B cell (primary cell): ENCODE measurements at regions not wholly inside any gene's neighbourhood (a gene's known extent, or its start where the extent isn't known, plus 50 kb on each side); places are given as distances from the start of the nearest gene placed in this dataset.

ENCODE experiments used
- ATAC-seq: fragments of 200-7000 bp; cut with Tn5 transposase; one replicate; pipeline ENCODE4 v1.10.0; 2021; ENCODE audit warnings: low read depth, mild to moderate bottlenecking, moderate number of reproducible peaks, moderate library complexity
- CTCF ChIA-PET: fragments of 350-600 bp; sonication (Branson Sonifier 250); formaldehyde crosslinking; loops from one replicate; lab custom pipeline; 2021; ENCODE audit warnings: antibody characterized with exemption, inconsistent platforms; lab: Charles Lee
- POLR2A ChIA-PET: fragments of 350-600 bp; sonication (Branson Sonifier 250); formaldehyde crosslinking; loops from one replicate; lab custom pipeline; 2021; ENCODE audit warnings: antibody characterized with exemption; lab: Charles Lee
- DNase-seq: peaks from one replicate; pipeline ENCODE4 v3.0.0; 2013
- H2AFZ ChIP-seq: 2 replicates; pipeline ENCODE4 v1.6.1; 2012; ENCODE audit warnings: mild to moderate bottlenecking, low read depth, low read length; ENCODE audit not compliant: insufficient read depth, poor library complexity, severe bottlenecking
- H3K27ac ChIP-seq, 2 donors: 1 replicate in 1 of 2; 2 replicates in 1 of 2; pipeline ENCODE4 v1.5.1; 2012 to 2013; ENCODE audit warnings: low read length in 2 of 2, mild to moderate bottlenecking in 2 of 2, moderate library complexity in 1 of 2
- H3K27me3 ChIP-seq, 4 experiments: fragments of 200-600 bp in 1 of 4; sonication (generic) in 1 of 4; replicated peaks in 1 of 4; 1 replicate in 2 of 4; 2 replicates in 2 of 4; pipeline versions ENCODE4 v1.6.1 to v1.7.0; 2013 to 2016; ENCODE audit warnings: low read length in 3 of 4, mild to moderate bottlenecking in 2 of 4, mixed read lengths in 1 of 4, moderate library complexity in 1 of 4; ENCODE audit not compliant: insufficient read depth in 4 of 4, control insufficient read depth in 3 of 4; ENCODE audit errors: control extremely low read depth in 1 of 4
- H3K36me3 ChIP-seq, 2 experiments: replicated peaks in 1 of 2; 1 replicate in 1 of 2; 2 replicates in 1 of 2; pipeline versions ENCODE4 v1.6.1 to v1.7.1; 2013; ENCODE audit warnings: low read length in 1 of 2; ENCODE audit not compliant: insufficient read depth in 2 of 2, control insufficient read depth in 1 of 2; ENCODE audit errors: control extremely low read depth in 1 of 2, extremely low read depth in 1 of 2
- H3K4me1 ChIP-seq, 2 donors: fragments of 200-600 bp in 1 of 2; sonication (generic) in 1 of 2; 1 replicate in 1 of 2; 2 replicates in 1 of 2; pipeline versions ENCODE4 v1.5.1 to v1.6.1; 2013 to 2017; ENCODE audit warnings: low read length in 2 of 2; ENCODE audit not compliant: control insufficient read depth in 2 of 2, insufficient read depth in 2 of 2
- H3K4me2 ChIP-seq: replicated peaks from 2 replicates; pipeline ENCODE3; 2012; ENCODE audit warnings: mild to moderate bottlenecking, low read depth, low read length; ENCODE audit not compliant: poor library complexity, severe bottlenecking
- H3K4me3 ChIP-seq, 5 experiments: fragments of 200-600 bp in 1 of 5; sonication (generic) in 1 of 5; 1 replicate in 3 of 5; 2 replicates in 2 of 5; pipeline versions ENCODE4 v1.5.1 to v1.7.0; 2011 to 2016; ENCODE audit warnings: low read length in 4 of 5, mild to moderate bottlenecking in 4 of 5, low read depth in 2 of 5, control low read depth in 1 of 5, moderate library complexity in 1 of 5; ENCODE audit not compliant: insufficient read depth in 1 of 5; ENCODE audit errors: control extremely low read depth in 1 of 5, extremely low read depth in 1 of 5
- H3K79me2 ChIP-seq: fragments of 200-600 bp; sonication (generic); one replicate; pipeline ENCODE4 v1.6.0; 2016; ENCODE audit warnings: low read length; ENCODE audit not compliant: control insufficient read depth, insufficient read depth
- H3K9ac ChIP-seq: fragments of 200-600 bp; sonication (generic); 2 replicates; pipeline ENCODE4 v1.6.1; 2017; ENCODE audit warnings: mild to moderate bottlenecking, low read length, moderate library complexity
- H3K9me3 ChIP-seq, 3 donors: one replicate each; pipeline versions ENCODE4 v1.6.1 to v1.7.1; 2013; ENCODE audit warnings: low read length in 2 of 3; ENCODE audit not compliant: control insufficient read depth in 2 of 3, insufficient read depth in 1 of 3; ENCODE audit errors: control extremely low read depth in 1 of 3
- H4K20me1 ChIP-seq: 2 replicates; pipeline ENCODE4 v1.6.0; 2012; ENCODE audit warnings: mild to moderate bottlenecking, low read length; ENCODE audit not compliant: insufficient read depth, control insufficient read depth, poor library complexity, severe bottlenecking
- H3K27ac Mint-ChIP-seq: one replicate; pipeline ENCODE4 v1.8.0; 2021; ENCODE audit warnings: mixed read lengths
- H3K27me3 Mint-ChIP-seq: one replicate; pipeline ENCODE4 v1.8.0; 2021; ENCODE audit warnings: mixed read lengths
- H3K4me1 Mint-ChIP-seq: one replicate; pipeline ENCODE4 v1.8.0; 2021; ENCODE audit warnings: mixed read lengths
- H3K4me3 Mint-ChIP-seq: one replicate; pipeline ENCODE4 v1.8.0; 2021; ENCODE audit warnings: mixed read lengths
- H3K9me3 Mint-ChIP-seq: one replicate; pipeline ENCODE4 v1.8.0; 2022; ENCODE audit warnings: mixed read lengths; ENCODE audit not compliant: insufficient read depth
- EZH2 ChIP-seq: IDR thresholded peaks from 2 replicates; pipeline ENCODE4 v1.6.1; 2012; ENCODE audit warnings: borderline replicate concordance, low read depth, mild to moderate bottlenecking, moderate library complexity, low read length; ENCODE audit not compliant: insufficient read depth, poor library complexity, severe bottlenecking
- WGBS: methylation state at CpG from one replicate; pipeline ENCODE4 v1.1.5; 2013; ENCODE audit warnings: missing lambda C conversion rate; ENCODE audit not compliant: insufficient coverage; 5-methylcytosine and 5-hydroxymethylcytosine counted together
- intact Hi-C: fragments of 100-400 bp; cut with micrococcal nuclease; formaldehyde crosslinking; loops from one replicate; pipeline ENCODE4 v1.10.0; 2022
- TF ChIP-seq, protein P1 (sequence below): fragments of 200-600 bp; IDR thresholded peaks from one replicate; pipeline ENCODE4 v1.8.0; 2022; ENCODE audit warnings: antibody characterized with exemption, mild to moderate bottlenecking

DNA sequence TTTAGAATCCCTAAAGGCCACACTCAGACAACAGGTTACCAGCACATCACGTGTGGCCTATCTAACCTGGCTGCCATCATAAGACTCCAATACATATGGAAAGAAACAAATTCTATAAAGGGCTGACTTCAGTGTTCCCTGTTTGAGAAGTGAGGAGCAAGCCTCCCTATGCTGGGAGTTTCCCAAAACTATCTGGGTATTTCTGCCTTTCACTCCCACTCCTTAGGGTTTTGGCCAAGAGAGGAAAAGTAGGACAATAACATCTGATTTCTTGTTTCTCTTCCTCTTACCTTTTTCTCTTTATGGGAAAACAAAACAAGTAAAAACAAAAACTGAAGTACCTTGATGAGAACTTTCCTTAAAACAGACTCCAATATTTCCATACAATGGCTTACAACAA lies 121.5 kb upstream of the COL8A1 start:
- Mint-ChIP-seq H3K27ac (no peak overlapping the region), H3K4me1 (no peaks in the 10 kb centered on the region), H3K27me3 (no peaks in the 10 kb centered on the region), H3K4me3 (no peak overlapping the region), H3K9me3 (peaks cover 3% of the 10 kb centered on the region)
- Histone ChIP-seq H3K4me2 (no peak overlapping the region), H3K79me2 (no peaks in the 10 kb centered on the region), H3K27ac (no peak overlapping the region), H3K9me3 (no peaks in the 10 kb centered on the region), H3K9ac (no peak overlapping the region), H4K20me1 (no peaks in the 10 kb centered on the region), H3K27me3 (no peaks in the 10 kb centered on the region), H3K4me3 (no peak overlapping the region), H2AFZ (no peak overlapping the region), H3K36me3 (no peaks in the 10 kb centered on the region), H3K4me1 (no peaks in the 10 kb centered on the region)
- POLR2A ChIA-PET: no interaction called here
- ATAC-seq (no peak), DNase-seq (no peak)
- WGBS: no CpG with 5 or more reads among the region's 1 CpG
- CTCF ChIA-PET: no interaction called here
- TF ChIP-seq EZH2: no peak
- TF ChIP-seq, protein P1, sequence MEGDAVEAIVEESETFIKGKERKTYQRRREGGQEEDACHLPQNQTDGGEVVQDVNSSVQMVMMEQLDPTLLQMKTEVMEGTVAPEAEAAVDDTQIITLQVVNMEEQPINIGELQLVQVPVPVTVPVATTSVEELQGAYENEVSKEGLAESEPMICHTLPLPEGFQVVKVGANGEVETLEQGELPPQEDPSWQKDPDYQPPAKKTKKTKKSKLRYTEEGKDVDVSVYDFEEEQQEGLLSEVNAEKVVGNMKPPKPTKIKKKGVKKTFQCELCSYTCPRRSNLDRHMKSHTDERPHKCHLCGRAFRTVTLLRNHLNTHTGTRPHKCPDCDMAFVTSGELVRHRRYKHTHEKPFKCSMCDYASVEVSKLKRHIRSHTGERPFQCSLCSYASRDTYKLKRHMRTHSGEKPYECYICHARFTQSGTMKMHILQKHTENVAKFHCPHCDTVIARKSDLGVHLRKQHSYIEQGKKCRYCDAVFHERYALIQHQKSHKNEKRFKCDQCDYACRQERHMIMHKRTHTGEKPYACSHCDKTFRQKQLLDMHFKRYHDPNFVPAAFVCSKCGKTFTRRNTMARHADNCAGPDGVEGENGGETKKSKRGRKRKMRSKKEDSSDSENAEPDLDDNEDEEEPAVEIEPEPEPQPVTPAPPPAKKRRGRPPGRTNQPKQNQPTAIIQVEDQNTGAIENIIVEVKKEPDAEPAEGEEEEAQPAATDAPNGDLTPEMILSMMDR: no peak
- intact Hi-C loops: no loop called here

DNA sequence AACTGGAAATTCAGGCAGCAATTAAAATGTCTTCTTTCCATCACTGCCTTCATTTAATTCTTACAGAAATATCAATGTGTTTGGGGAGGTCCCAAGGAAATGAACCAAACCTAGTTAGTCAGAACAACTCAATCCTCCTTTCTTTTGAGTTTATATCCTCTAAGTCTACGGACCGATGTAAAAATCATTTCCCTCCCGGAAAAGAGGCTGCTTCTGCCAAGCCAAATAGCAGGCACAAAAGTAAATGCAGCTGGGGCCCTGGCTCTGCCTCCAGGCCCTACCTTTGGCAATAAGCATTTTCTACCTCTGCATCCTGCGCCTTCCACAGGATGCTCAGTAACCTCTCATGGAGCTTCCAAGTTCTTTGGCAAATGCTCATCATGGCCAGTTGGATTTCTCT lies 122.5 kb upstream of the COL8A1 start:
- Histone ChIP-seq H3K4me3 (no peak overlapping the region), H2AFZ (no peak overlapping the region), H3K9ac (no peak overlapping the region), H3K9me3 (no peaks in the 10 kb centered on the region), H3K79me2 (no peaks in the 10 kb centered on the region), H3K27ac (no peak overlapping the region), H3K36me3 (no peaks in the 10 kb centered on the region), H4K20me1 (no peaks in the 10 kb centered on the region), H3K4me2 (no peak overlapping the region), H3K27me3 (no peaks in the 10 kb centered on the region), H3K4me1 (no peaks in the 10 kb centered on the region)
- H3K27me3 Mint-ChIP-seq: no peaks in the 10 kb centered on the region
- no peak for TF ChIP-seq EZH2
- TF ChIP-seq, protein P1: no peak
- WGBS: 96% methylated on average over 4 of the region's 4 CpGs
- ChIA-PET CTCF (no interaction called here), POLR2A (no interaction called here)
- DNase-seq (no peak), ATAC-seq (no peak)
- no peaks in the 10 kb centered on the region for H3K9me3 Mint-ChIP-seq
- H3K27ac Mint-ChIP-seq: no peak overlapping the region
- intact Hi-C loops: no loop called here
- no peaks in the 10 kb centered on the region for H3K4me1 Mint-ChIP-seq
- no peak overlapping the region for H3K4me3 Mint-ChIP-seq
